Activated CD8-positive, alpha-beta memory T cell treated with anti-CD3 and anti-CD28 coated beads for 48 hours (primary cell): ENCODE measurements at regions not wholly inside any gene's neighbourhood (a gene's known extent, or its start where the extent isn't known, plus 50 kb on each side); places are given as distances from the start of the nearest gene placed in this dataset.
"Not testable (repeated sequence)": the region's sequence is repeated elsewhere in the genome, so short reads cannot be mapped to it uniquely, and the experiment has no call there.

Source experiments
- DNase-seq, 3 experiments: peaks; one replicate each; pipeline ENCODE4 v3.0.0-alpha.2; 2020; ENCODE audit warnings: low read depth in 2 of 3, low spot score in 2 of 3

DNA sequence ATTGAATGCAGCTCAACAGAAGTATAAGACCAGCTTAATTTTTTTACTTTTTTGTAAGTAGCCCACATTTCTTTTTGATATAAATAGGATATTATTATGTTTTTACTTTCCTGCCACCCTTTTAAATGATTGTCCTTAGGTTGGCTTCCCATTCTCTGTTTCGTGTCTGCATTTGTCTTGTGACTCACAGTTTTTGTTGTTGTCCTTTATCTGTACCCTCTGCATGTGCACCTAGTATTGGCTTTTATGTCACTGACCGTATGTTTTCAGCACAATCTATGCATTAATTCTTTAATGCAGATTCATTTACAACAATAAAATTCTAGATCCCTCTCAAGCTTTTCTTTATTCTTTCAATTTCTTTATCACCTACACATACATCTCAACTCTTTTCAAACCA lies 474.2 kb upstream of the FANCL start:
- no peak for DNase-seq

DNA sequence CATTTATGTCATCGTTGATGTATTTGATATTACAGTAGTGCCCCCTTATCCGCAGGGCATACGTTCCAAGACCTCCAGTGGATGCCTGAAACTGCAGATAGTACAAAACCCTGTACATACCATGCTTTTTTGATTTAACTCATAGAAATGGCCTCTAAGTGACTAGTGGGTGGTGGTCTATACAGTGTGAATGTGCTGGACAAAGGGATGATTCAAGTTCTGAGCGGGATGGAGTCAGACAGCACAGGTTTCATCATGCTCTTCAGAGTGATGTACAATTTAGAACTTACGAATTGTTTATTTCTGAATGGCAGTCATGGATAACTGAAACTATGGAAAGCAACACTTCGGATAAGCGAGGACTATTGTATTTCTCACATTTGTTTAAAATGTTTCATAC lies 473.1 kb upstream of the FANCL start:
- DNase-seq: no peak

- no peak for DNase-seq
These were observed 469.7 kb upstream of the FANCL start for GRCh38 chr2:58710795-58711279.

DNA sequence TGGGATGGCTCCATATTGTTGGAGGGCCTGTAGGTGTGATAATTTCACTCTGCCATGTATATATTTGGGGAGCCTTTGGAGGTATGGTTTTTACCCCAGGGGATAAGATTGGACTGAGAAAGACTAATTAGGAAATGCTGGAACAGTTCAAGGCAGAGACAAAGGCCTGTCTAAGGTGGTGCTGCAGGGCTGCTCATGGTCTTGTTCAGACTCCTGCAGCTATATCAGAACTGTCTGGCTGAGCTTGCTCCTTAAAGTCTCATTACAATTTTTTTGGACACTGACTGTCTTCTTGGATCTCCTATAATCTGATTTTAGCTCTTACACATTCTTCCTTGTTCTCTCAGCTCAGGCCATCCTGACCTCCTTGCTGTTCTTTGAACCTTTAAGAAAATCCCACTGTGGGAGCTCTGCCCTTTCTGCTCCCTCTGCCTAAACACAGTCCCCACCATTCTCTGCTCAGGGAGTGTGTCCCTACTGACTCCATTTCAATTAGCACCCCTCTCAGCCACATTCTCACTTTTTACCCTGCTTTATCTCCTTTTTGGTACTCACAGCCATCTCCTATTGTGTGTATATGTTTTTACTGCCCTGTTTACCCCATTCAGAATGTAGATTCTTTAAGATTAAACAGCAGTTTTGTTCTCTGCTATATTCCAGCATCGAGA lies 468.7 kb upstream of the FANCL start:
- no peak for DNase-seq

DNA sequence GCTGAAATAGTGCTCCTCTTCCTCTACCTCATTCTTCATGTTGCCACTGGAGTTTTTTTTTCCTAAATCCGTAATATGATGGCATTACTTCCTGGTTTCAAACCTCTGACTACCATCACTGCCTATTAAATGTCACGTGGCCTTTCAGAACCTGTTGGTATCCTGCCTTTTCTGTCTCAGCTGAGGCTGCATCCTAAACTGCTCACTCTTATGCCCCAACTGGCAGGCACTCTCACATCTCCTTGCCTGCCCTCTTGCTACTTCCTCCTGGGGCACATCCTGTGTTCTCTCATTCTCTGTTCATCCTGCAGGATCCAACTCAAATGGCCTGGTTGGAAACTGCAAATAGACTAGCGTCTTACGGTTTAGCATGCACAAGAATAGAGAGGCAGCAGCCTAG lies 468.1 kb upstream of the FANCL start:
- DNase-seq: no peak

DNA sequence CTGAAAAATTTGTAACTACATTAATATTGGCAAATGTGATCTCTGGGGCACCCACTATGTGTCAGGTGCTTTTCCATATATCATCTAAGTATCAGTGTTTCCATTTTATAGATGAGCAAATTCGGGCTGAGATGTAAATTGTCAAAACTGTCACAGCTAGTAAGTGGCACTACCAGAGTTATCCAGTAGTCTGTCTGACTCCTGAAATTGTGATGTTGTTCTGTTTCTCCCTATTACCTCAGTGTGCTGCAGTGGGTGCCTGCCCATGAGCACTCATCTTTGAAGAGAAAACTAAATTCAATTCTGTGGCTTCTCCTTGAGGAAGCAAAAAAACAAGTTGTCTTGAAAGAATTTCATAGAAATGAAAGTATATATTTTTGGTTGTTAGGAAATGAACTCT lies 467.4 kb upstream of the FANCL start:
- DNase-seq: no peak

GRCh38 chr2:58702302-58702885 lies 461.3 kb upstream of the FANCL start:
- DNase-seq: no peak

GRCh38 chr2:58701688-58702301 lies 460.7 kb upstream of the FANCL start:
- no peak for DNase-seq

DNA sequence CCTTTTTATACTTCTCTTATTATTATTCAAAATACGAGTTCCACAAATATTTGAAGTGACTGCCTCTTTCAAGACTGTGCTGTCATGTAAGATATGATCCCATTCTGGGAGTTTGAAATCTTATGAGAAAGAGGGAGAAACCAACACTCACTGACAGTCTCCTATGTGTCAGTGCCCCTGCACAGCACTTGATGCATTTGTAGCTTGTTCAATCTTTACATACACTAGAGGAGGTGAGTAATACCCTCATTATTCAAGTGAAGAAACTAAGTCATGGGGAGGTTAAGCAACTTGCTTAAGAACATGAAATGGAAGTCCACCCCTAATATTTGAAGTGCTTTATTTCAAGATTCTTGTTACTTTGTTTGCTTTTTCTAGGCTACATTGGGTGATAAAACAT lies 459.5 kb upstream of the FANCL start:
- no peak for DNase-seq

GRCh38 chr2:58699411-58699810 lies 458.3 kb upstream of the FANCL start:
- DNase-seq: no peak

DNA sequence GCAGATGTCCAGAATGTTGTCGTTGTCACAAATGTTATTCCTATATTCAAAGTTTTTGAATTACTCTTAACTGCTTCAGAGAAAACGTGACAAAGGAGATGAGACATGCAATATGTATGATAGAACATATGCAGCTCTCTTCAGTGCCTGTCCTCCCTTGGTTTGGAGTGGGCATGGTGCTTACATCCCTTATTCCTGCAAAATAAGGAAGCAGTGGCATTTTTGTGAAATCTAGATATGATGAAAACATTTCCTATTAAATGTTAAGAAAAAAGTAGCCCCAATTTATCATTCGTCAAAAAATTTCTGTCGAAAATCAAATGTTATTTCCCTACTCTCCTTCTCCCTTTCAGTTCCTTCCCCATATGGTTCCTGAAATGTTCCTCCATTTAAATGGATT lies 457.5 kb upstream of the FANCL start:
- no peak for DNase-seq

DNA sequence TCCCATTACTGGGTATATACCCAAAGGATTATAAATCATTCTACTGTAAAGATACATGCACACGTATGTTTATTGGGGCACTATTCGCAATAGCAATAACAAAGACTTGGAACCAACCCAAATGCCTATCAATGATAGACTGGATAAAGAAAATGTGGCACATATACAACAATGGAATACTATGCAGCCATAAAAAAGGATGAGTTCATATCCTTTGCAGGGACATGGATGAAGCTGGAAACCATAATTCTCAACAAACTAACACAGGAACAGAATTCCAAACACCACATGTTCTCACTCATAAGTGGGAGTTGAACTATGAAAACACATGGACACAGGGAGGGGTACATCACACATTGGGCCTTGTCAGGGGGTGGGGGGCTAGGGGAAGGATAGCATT lies 453.0 kb upstream of the FANCL start:
- DNase-seq: not testable (repeated sequence)

DNA sequence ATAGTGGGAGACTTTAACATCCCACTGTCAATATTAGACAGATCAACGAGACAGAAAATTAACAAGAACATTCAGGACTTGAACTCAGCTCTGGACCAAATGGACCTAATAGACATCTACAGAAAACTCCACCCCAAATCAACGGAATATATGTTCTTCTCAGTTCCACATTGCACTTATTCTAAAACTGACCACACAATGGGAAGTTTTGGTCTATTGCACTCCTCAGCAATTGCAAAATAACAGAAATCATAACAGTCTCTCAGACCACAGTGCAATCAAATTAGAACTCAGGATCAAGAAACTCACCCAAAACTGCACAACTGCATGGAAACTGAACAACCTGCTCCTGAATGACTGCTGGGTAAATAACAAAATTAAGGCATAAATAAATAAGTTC lies 449.9 kb upstream of the FANCL start:
- DNase-seq: not testable (repeated sequence)

GRCh38 chr2:58688813-58689212 lies 447.7 kb upstream of the FANCL start:
- DNase-seq: no peak

GRCh38 chr2:58686776-58687175 lies 445.7 kb upstream of the FANCL start:
- DNase-seq: no peak

- no peak for DNase-seq
These were observed 439.7 kb upstream of the FANCL start for GRCh38 chr2:58680755-58681310.

DNA sequence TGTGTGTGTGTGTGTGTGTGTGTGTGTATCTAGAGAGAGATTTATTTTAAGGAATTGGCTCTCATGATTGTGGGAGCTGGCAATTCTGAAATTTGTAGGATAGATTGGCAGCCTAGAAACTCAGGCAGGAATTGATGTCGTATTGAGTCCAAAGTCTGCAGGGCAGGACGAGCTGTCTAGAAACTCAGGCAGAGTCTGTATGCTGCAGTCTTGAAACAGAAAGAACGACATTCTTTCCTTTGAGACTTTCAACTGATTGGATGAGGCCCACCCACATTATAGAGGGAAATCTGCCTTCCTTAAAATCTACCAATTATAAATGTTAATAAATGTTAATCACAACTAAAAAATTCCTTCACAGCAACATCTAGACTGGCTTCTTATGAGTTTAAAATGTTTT lies 436.6 kb upstream of the FANCL start:
- no peak for DNase-seq

- DNase-seq: no peak
These were observed 430.6 kb upstream of the FANCL start for GRCh38 chr2:58671675-58672074.

- DNase-seq: no peak
These were observed 428.9 kb upstream of the FANCL start for GRCh38 chr2:58669998-58670397.

DNA sequence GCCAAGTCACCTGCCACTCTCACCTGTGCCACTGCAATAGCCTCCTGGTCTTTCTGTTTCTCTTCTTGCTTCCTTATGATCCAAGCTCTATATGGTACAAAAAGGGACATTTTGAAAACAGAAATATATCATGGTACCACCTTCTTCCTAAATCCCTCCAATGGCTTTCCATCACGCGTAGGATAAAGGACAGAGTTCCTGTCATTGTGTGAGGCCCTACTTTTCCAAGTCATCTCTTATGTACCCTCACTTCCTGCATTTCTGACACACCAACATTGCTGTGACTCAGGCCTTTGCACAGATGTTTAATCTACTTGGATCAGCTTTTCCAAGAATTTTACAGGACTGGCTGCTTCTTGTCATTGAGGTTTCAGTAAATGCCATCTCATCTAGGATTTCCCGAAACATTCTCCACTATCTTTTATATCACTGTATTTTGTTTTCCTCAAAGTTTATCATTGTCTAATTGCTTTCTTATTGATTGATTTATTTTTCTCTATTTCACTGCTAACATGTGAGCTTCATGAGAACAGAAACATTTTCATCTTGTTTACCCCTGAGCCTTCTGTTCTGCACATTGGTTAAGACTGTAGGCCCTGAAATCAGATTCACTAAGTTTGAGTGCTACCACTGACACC lies 426.1 kb upstream of the FANCL start:
- no peak for DNase-seq

DNA sequence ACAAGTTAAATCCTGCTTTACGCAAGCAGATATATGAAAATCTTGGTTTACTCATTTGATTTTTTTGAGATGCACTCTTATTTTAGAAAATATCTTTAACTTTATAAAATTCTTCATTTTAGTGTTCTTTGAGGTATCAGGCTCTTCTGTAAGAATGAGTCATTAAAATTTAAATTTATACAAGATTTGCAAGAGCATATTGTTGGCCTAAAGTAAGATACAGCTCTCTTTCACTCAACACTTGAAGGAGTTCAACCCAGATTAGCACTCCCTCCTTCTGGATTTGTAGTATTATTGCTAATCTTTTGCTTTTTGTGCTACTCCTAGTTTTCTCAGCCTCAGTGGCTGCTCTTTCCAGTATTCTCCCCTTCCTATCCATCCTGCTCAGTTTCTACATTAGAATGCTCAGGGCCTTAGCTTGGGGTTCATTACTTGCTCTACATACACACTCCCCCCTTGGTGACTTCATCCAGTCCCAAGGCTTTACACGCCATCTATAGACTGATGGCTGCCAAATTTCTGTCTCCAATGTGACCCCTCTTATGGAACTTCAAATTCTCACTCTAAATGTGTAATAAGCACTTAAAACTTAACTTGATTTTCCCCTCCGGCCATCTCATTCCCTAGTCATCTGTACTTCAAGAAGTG lies 425.3 kb upstream of the FANCL start:
- no peak for DNase-seq
